A549 (cell line): ENCODE measurements at regions not wholly inside any gene's neighbourhood (a gene's known extent, or its start where the extent isn't known, plus 50 kb on each side); places are given as distances from the start of the nearest gene placed in this dataset.

Source experiments
- ATAC-seq, 2 experiments: fragments of 200-7000 bp in 1 of 2; fragments of >200 bp in 1 of 2; cut with Nextera tagmentation in 1 of 2; cut with Tn5 transposase in 1 of 2; 3 replicates each; pipeline versions ENCODE4 v1.8.0 to v1.9.1; 2018 to 2020; ENCODE audit warnings: mild to moderate bottlenecking in 1 of 2, moderate library complexity in 1 of 2
- CTCF ChIA-PET: fragments of 300-600 bp; sonication (Branson Sonifier 250); formaldehyde crosslinking; extraction: SDS; loops from one replicate; lab custom pipeline; 2021; ENCODE audit warnings: antibody characterized with exemption, inconsistent platforms; lab: Yijun Ruan, JAX
- POLR2A ChIA-PET: fragments of 350-600 bp; formaldehyde crosslinking; extraction: SDS; loops from one replicate; lab custom pipeline; 2021; ENCODE audit warnings: antibody characterized with exemption, inconsistent platforms; lab: Yijun Ruan, JAX
- DNase-seq, 2 experiments: peaks; one replicate each; pipeline versions ENCODE4 v3.0.0 to v3.0.0-alpha.2; 2011 to 2016; ENCODE audit warnings: low read depth in 1 of 2, low spot score in 1 of 2
- FAIRE-seq: peaks from 2 replicates; lab custom pipeline; 2011; peaks lifted over from hg19 to GRCh38; lab: Jason Lieb, UNC
- H3K27ac ChIP-seq, 2 experiments: fragments of >200 bp; sonication (Bioruptor Twin); formaldehyde crosslinking; 3 replicates each; pipeline ENCODE4 v1.5.1; 2016 to 2017
- H3K4me1 ChIP-seq: fragments of >200 bp; sonication (Bioruptor Twin); formaldehyde crosslinking; 3 replicates; pipeline ENCODE4 v1.6.1; 2016
- H3K4me2 ChIP-seq: fragments of >200 bp; sonication (Bioruptor Twin); formaldehyde crosslinking; 3 replicates; pipeline ENCODE4 v1.6.1; 2016
- H3K4me3 ChIP-seq: fragments of >200 bp; sonication (Bioruptor Twin); formaldehyde crosslinking; 3 replicates; pipeline ENCODE4 v1.5.1; 2016
- H3K9me3 ChIP-seq: fragments of >200 bp; sonication (Bioruptor Twin); formaldehyde crosslinking; 3 replicates; pipeline ENCODE4 v1.6.1; 2016
- ATOH8 ChIP-seq: fragments of 250-450 bp; sonication (Bioruptor Pico); IDR thresholded peaks from 2 replicates; pipeline ENCODE4 v1.5.0; 2020; ENCODE audit warnings: low read depth, mild to moderate bottlenecking, moderate library complexity
- BHLHE40 ChIP-seq: IDR thresholded peaks from 2 replicates; pipeline ENCODE4 v1.6.1; 2012; ENCODE audit warnings: low read depth, low read length, inconsistent platforms
- CHD2 ChIP-seq: fragments of 150-350 bp; IDR thresholded peaks from 2 replicates; pipeline ENCODE4 v1.6.1; 2014; ENCODE audit warnings: low read length; ENCODE audit not compliant: partially characterized antibody
- EHF ChIP-seq: fragments of 250-450 bp; sonication (Bioruptor Pico); IDR thresholded peaks from 2 replicates; pipeline ENCODE4 v1.5.0; 2020; ENCODE audit warnings: mild to moderate bottlenecking
- EHMT2 ChIP-seq: fragments of 200-600 bp; sonication (generic); IDR thresholded peaks from 2 replicates; pipeline ENCODE4 v1.6.1; 2016; ENCODE audit warnings: antibody characterized with exemption, low read depth, mild to moderate bottlenecking, moderate library complexity
- FOSB ChIP-seq: fragments of 250-450 bp; sonication (Bioruptor Pico); IDR thresholded peaks from 2 replicates; pipeline ENCODE4 v1.5.0; 2020; ENCODE audit warnings: mild to moderate bottlenecking, moderate library complexity
- GATA3 ChIP-seq: IDR thresholded peaks from 2 replicates; pipeline ENCODE4 v1.6.1; 2012; ENCODE audit warnings: borderline replicate concordance
- HDAC2 ChIP-seq: fragments of 200-600 bp; sonication (generic); IDR thresholded peaks from 2 replicates; pipeline ENCODE4 v1.6.1; 2016
- HEYL ChIP-seq: fragments of 250-450 bp; sonication (Bioruptor Pico); IDR thresholded peaks from 2 replicates; pipeline ENCODE4 v1.8.0; 2021; ENCODE audit warnings: mild to moderate bottlenecking, moderate library complexity
- HMGXB4 ChIP-seq: fragments of 250-450 bp; sonication (Bioruptor Pico); IDR thresholded peaks from 2 replicates; pipeline ENCODE4 v1.5.0; 2021; ENCODE audit warnings: mild to moderate bottlenecking, moderate library complexity, borderline replicate concordance
- HOXA7 ChIP-seq: fragments of 250-450 bp; sonication (Bioruptor Pico); IDR thresholded peaks from 2 replicates; pipeline ENCODE4 v1.5.0; 2020; ENCODE audit warnings: mild to moderate bottlenecking, moderate library complexity
- HOXB13 ChIP-seq: fragments of 250-450 bp; sonication (Bioruptor Pico); IDR thresholded peaks from 2 replicates; pipeline ENCODE4 v1.5.0; 2020; ENCODE audit warnings: low read depth, mild to moderate bottlenecking, moderate library complexity
- HOXB5 ChIP-seq: fragments of 250-450 bp; sonication (Bioruptor Pico); IDR thresholded peaks from 2 replicates; pipeline ENCODE4 v1.5.0; 2020; ENCODE audit warnings: mild to moderate bottlenecking, moderate library complexity
- MAFK ChIP-seq: fragments of 450-650 bp; IDR thresholded peaks from 2 replicates; pipeline ENCODE4 v1.6.1; 2014; ENCODE audit not compliant: partially characterized antibody
- MAZ ChIP-seq: fragments of 150-350 bp; IDR thresholded peaks from 2 replicates; pipeline ENCODE4 v1.6.1; 2014; ENCODE audit warnings: antibody characterized with exemption, low read depth, low read length, borderline replicate concordance
- PHF8 ChIP-seq: fragments of 200-600 bp; sonication (generic); IDR thresholded peaks from 2 replicates; pipeline ENCODE4 v1.6.1; 2016; ENCODE audit warnings: low read depth, mild to moderate bottlenecking, antibody characterized with exemption, moderate library complexity, borderline replicate concordance
- POLR2A ChIP-seq: IDR thresholded peaks from 2 replicates; pipeline ENCODE4 v1.6.1; 2012; ENCODE audit warnings: mild to moderate bottlenecking, low read length
- POLR2AphosphoS2 ChIP-seq: conservative IDR thresholded peaks from 2 replicates; pipeline ENCODE4 v1.6.1; 2012; ENCODE audit warnings: low read length, improper control_type of control experiment, inconsistent platforms
- RARB ChIP-seq: fragments of 250-450 bp; sonication (Bioruptor Pico); IDR thresholded peaks from 2 replicates; pipeline ENCODE4 v1.8.0; 2021; ENCODE audit warnings: mild to moderate bottlenecking, moderate library complexity
- RNF2 ChIP-seq: fragments of 200-600 bp; sonication (generic); IDR thresholded peaks from 2 replicates; pipeline ENCODE4 v1.6.1; 2016; ENCODE audit warnings: low read depth, mild to moderate bottlenecking, antibody characterized with exemption, moderate library complexity, borderline replicate concordance
- SMC3 ChIP-seq: fragments of >200 bp; sonication (Bioruptor Twin); formaldehyde crosslinking; IDR thresholded peaks from 3 replicates; pipeline ENCODE4 v1.6.1; 2018; ENCODE audit warnings: inconsistent platforms
- SREBF2 ChIP-seq: fragments of 450-650 bp; IDR thresholded peaks from 2 replicates; pipeline ENCODE4 v1.6.1; 2014; ENCODE audit warnings: mild to moderate bottlenecking, moderate library complexity
- TFCP2L1 ChIP-seq: fragments of 250-450 bp; sonication (Bioruptor Pico); IDR thresholded peaks from 2 replicates; pipeline ENCODE4 v1.5.0; 2021; ENCODE audit warnings: mild to moderate bottlenecking
- TP53 ChIP-seq: fragments of 250-450 bp; sonication (Bioruptor Pico); IDR thresholded peaks from 2 replicates; pipeline ENCODE4 v1.5.0; 2021; ENCODE audit warnings: mild to moderate bottlenecking, moderate library complexity
- USF2 ChIP-seq: fragments of 450-650 bp; IDR thresholded peaks from 2 replicates; pipeline ENCODE4 v1.6.1; 2014; ENCODE audit warnings: antibody characterized with exemption
- WGBS: methylation state at CpG from one replicate; pipeline ENCODE4 v1.1.6; 2017; ENCODE audit errors: missing lambda C conversion rate; 5-methylcytosine and 5-hydroxymethylcytosine counted together
- TF ChIP-seq, protein P1 (sequence below): IDR thresholded peaks from 2 replicates; pipeline ENCODE4 v1.6.1; 2012
- TF ChIP-seq, protein P2 (sequence below): fragments of 150-350 bp; IDR thresholded peaks from 2 replicates; pipeline ENCODE4 v1.6.1; 2014; ENCODE audit warnings: low read depth, mild to moderate bottlenecking, low read length
- TF ChIP-seq, protein P3 (sequence below): fragments of >200 bp; sonication (Bioruptor Twin); formaldehyde crosslinking; IDR thresholded peaks from 3 replicates; pipeline ENCODE4 v1.6.1; 2016

GRCh38 chr10:63722537-63722936 is 201.3 kb downstream of the REEP3 start:
- CTCF ChIA-PET: interaction anchor here (0.6 to 9.7 kb wide), 8 partner anchors 9 to 564 kb away, joined by 3 to 153 read pairs (median 8); no protein-coding TSS in a partner anchor
- POLR2A ChIA-PET: no interaction called here
- TF ChIP-seq, protein P1, sequence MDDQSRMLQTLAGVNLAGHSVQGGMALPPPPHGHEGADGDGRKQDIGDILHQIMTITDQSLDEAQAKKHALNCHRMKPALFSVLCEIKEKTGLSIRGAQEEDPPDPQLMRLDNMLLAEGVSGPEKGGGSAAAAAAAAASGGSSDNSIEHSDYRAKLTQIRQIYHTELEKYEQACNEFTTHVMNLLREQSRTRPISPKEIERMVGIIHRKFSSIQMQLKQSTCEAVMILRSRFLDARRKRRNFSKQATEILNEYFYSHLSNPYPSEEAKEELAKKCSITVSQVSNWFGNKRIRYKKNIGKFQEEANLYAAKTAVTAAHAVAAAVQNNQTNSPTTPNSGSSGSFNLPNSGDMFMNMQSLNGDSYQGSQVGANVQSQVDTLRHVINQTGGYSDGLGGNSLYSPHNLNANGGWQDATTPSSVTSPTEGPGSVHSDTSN: no peak
- TF ChIP-seq HOXA7 (CRISPR knock-in tag): no peak
- no peak for TF ChIP-seq HOXB13 (CRISPR knock-in tag)
- TF ChIP-seq USF2: no peak
- no peak for TF ChIP-seq FOSB (CRISPR knock-in tag)
- TF ChIP-seq, protein P2, sequence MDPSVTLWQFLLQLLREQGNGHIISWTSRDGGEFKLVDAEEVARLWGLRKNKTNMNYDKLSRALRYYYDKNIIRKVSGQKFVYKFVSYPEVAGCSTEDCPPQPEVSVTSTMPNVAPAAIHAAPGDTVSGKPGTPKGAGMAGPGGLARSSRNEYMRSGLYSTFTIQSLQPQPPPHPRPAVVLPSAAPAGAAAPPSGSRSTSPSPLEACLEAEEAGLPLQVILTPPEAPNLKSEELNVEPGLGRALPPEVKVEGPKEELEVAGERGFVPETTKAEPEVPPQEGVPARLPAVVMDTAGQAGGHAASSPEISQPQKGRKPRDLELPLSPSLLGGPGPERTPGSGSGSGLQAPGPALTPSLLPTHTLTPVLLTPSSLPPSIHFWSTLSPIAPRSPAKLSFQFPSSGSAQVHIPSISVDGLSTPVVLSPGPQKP: no peak
- no peak for TF ChIP-seq EHF (CRISPR knock-in tag)
- no peak for TF ChIP-seq CHD2
- no peak for TF ChIP-seq HOXB5 (CRISPR knock-in tag)
- TF ChIP-seq HMGXB4 (CRISPR knock-in tag): no peak
- TF ChIP-seq TP53 (CRISPR knock-in tag): no peak
- TF ChIP-seq ATOH8 (CRISPR knock-in tag): no peak
- TF ChIP-seq TFCP2L1 (CRISPR knock-in tag): no peak
- no peak for TF ChIP-seq MAFK
- TF ChIP-seq, protein P3, sequence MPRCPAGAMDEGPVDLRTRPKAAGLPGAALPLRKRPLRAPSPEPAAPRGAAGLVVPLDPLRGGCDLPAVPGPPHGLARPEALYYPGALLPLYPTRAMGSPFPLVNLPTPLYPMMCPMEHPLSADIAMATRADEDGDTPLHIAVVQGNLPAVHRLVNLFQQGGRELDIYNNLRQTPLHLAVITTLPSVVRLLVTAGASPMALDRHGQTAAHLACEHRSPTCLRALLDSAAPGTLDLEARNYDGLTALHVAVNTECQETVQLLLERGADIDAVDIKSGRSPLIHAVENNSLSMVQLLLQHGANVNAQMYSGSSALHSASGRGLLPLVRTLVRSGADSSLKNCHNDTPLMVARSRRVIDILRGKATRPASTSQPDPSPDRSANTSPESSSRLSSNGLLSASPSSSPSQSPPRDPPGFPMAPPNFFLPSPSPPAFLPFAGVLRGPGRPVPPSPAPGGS: no peak
- no peak for TF ChIP-seq RNF2
- no peak for TF ChIP-seq MAZ
- no peak overlapping the region for H3K27ac ChIP-seq
- DNase-seq (no peak), ATAC-seq (no peak), FAIRE-seq (no peak)
- peaks cover 18% of the 10 kb centered on the region for H3K4me1 ChIP-seq
- no peak overlapping the region for H3K4me2 ChIP-seq
- no peak overlapping the region for H3K4me3 ChIP-seq
- 49% methylated on average over 5 of the region's 5 CpGs for WGBS
- no peaks in the 10 kb centered on the region; the same call in 2 of the 3 replicates for H3K9me3 ChIP-seq

DNA sequence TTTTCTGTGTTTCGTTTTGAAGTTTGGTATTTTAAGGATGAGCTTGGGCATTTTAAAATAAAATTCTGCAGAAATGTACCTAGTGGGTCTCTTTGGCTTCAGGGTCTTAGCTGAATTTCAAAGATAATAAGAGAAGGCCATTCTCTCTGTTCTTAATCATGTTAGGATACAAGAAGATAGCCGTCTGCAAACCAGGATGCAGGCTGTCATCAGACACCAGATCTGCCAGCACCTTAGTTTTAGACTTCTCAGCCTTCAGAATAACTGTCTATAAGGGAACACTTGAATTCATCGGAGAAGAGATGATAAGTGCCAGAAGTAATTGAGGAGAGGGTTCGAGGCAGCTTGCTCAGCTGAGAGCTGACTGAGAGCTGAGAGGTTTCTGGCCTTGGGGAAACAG is 202.1 kb downstream of the REEP3 start:
- no peak overlapping the region for H3K4me3 ChIP-seq
- no peak for FAIRE-seq
- no peak for DNase-seq
- WGBS: 39% methylated on average over 4 of the region's 4 CpGs
- no peak overlapping the region for H3K4me2 ChIP-seq
- POLR2A ChIA-PET: interaction anchor here (0.6 kb wide), 1 partner anchor 590 kb away, joined by 3 read pairs; the partner anchor contains the start of gene NRBF2
- CTCF ChIA-PET: interaction anchor here (1.0 to 9.7 kb wide), 6 partner anchors 10 to 556 kb away, joined by 3 to 153 read pairs (median 34); no protein-coding TSS in a partner anchor
- no peaks in the 10 kb centered on the region; the same call in 2 of the 3 replicates for H3K9me3 ChIP-seq
- ATAC-seq: no peak
- H3K27ac ChIP-seq: no peak overlapping the region
- H3K4me1 ChIP-seq: peaks cover 18% of the 10 kb centered on the region
- TF ChIP-seq HDAC2 (no peak), SREBF2 (no peak), SMC3 (no peak), EHMT2 (no peak), TFCP2L1 (CRISPR knock-in tag) (no peak), POLR2AphosphoS2 (no peak), BHLHE40 (no peak), HEYL (no peak), CHD2 (no peak), PHF8 (no peak), GATA3 (no peak), RARB (CRISPR knock-in tag) (no peak), POLR2A (no peak), HOXB5 (CRISPR knock-in tag) (no peak)
- TF ChIP-seq, protein P3: no peak
- TF ChIP-seq, protein P2: no peak
